Glomerular visceral epithelial cell (primary cell): ENCODE measurements at regions not wholly inside any gene's neighbourhood (a gene's known extent, or its start where the extent isn't known, plus 50 kb on each side); places are given as distances from the start of the nearest gene placed in this dataset.
"Not testable (repeated sequence)": the region's sequence is repeated elsewhere in the genome, so short reads cannot be mapped to it uniquely, and the experiment has no call there.

Experiments
- DNase-seq: peaks from one replicate; pipeline ENCODE4 v3.0.0-alpha.2; 2016; ENCODE audit errors: extremely low spot score

DNA sequence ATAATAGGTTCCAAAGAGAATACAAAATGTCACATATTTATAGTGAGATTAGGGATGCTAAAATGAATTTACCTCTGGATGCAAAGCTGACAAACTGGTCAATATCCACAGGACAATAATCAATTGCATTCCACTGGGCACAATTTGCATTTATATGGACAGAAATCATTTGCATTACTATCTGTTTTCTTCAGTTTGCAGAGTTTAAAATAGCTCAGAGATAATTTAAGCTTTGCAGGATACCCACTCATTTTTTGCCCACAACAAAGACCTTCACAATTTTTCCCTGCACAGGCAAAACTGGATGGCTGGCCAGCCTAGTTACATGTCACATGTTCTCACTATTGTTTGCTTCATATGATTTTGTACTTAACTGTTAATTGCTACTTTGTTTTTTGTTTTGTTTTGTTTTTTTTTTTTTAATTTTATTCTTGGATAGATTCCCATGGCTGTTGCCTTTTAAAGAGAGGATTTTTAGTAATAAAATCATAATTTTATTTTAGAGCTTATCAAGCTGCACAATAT is 483.5 kb downstream of the UTRN start:
- no peak for DNase-seq

DNA sequence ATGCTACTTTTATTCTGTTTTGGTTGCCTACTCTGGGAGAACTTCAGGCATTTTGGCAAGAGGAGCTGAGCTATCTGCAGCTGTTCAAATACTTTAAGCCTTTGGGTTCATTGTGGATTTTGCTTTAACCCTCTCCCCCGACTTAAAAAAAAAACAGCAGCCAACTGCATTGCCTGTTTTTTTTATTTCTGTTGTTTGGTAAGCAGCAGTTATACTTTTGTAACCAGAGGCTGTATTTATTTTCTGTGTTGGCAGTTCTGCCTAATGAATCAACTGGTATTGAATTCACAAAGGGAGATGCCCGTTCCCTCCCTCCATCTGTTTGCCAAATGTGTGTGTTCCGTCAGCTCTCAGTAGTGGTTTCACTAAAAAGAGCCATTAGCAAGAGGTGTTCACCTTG is 484.0 kb downstream of the UTRN start:
- no peak for DNase-seq

DNA sequence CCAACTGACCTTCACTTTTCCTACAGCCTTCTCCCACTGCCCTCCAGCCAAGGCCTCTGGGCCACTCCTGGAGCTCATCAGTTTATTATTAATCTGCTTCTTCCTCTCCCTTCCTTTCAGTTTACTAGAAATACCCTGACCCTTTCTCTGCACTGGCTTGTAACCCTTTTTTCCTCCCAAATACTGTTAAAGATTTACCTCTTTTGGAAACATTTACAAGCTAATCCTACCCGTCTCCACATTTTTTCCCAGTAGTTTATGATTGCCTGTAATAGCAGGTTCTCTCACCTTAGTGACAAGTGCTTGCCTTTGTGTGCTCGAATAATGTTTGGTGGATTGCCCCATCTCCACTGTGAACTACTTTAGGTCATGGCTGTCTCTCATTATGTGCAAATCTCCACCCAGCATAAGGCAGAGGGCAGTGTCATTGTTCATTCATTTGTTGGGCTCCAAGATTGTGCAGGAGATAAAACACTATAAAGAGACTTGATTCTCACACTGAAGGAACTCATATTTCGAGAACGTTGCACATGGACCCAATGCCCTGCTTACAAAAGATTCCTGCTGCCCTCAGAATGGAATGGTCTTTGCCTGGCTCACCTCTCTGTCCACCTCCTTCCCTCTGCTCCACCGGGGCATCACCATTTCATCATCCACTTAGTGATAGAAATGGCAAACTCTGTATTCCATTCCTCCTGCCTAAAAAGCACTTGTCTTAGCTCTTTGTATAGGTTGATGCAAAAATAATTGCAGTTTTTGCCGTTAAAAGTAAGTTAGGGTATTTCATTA is 491.1 kb downstream of the UTRN start:
- DNase-seq = no peak

DNA sequence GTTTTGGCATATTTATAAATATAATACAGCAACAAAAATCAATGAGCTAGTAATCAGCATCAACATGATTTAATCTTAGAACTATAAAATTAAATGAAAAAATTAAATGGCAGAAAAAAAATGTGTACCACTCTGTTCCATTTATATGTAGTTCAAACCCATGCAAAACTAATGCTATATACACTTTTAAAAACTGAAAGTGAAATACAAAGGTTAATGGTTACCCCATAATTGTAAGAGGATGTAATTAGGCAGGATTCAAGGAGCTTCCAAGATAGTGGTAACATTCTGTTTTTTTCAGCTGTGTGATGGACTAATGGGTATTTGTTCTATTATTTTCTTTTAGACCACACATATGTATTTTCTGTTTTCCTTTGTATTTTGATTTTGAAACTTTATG is 492.1 kb downstream of the UTRN start:
- DNase-seq = no peak

DNA sequence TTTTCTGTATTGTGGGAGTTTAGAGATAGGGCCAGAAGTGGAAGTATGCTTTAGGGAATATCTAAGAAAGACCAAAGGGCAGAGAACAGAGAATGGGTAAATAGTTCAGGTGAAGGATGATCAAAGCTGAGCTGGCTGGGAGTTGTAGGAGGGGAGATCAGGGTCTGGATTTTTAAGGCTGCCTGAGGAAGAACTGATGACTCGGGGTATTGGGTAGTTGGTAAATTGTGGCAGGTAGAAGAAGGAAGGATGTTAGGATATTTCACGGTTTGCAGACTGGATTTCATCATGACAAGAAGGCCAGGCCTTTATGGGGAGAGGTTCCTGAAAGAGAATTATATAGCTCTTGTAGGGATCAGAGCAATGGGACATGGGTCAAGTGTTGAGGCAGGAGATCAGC is 492.9 kb downstream of the UTRN start:
- DNase-seq = no peak

DNA sequence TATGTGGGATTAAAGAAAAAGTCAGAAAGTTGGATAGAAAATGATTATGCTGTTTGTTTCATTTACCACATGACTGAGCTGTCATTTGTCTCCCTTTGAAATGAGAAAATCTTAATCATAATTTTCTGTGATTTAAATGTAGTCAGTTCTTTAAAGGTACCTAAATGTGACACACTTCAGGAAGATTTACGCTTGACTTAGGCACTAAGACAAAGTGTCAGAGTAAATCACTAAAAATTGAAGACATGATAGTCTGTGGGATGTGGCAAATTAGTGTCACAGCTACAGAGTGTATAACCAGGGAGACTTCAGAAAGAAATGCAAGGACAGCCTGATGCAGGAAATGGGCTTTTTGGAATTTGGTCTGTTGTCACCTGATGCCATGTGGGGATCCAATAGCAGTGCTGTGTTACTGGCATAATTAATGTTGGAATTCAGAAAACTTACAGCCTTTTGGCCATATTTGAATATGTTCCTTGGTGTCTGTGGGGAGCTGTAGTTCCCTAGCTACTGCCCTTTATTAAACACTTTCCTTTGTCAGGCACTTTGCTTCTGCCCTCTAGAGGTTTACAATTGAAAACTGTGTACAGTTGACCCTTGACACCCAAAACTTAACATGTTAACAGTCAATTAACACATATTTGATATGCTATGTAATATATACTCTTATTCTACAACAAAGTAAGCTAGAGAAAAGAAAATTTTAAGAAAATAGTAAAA is 493.8 kb downstream of the UTRN start:
- no peak for DNase-seq

DNA sequence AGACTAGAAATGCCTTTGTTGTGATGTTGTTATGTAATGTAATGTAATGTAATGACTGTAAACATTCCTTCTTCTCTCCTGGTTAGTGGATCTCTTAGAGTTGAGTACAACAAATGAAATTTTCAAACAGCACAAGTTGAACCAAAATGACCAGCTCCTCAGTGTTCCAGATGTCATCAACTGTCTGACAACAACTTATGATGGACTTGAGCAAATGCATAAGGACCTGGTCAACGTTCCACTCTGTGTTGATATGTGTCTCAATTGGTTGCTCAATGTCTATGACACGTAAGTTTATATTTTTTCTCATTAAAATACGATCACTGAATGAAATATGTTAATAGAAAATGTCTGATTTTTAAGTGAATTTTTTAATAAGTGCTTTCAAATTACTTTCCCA is 496.7 kb downstream of the UTRN start:
- no peak for DNase-seq

DNA sequence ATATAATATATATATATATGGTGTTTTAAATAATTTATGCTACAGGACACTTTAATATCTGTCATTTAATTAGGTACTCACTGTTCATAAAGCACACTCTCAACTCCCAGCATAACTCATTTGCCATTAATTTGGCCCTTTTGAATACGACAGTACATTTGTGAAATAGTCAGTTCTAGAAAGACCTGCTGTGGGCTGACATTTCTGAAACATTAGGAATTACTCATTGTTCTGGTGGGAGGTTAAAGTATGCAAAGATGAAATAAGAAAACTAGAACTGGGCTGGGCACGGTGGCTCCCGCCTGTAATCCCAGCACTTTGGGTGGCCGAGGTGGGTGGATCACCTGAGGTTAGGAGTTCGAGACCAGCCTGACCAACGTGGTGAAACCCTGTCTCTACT is 497.5 kb downstream of the UTRN start:
- no peak for DNase-seq

DNA sequence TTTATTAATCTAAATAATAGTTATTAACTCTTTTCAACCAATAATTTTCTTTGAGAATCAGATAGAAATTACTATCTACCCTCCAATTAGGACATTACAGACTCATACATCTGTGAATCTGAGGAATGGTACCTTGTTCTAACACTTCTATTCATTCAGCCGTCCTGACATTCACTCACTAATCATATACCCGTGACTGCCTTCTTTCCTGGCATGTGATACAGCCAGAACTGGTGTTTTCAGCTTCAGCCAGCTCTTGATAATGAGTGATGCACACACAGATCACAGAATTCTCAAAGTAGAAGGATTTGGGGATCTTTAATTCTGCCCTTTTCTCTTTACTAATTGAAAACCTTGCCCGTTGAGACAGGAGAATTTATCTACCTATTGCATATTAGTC is 499.9 kb downstream of the UTRN start:
- DNase-seq = no peak

DNA sequence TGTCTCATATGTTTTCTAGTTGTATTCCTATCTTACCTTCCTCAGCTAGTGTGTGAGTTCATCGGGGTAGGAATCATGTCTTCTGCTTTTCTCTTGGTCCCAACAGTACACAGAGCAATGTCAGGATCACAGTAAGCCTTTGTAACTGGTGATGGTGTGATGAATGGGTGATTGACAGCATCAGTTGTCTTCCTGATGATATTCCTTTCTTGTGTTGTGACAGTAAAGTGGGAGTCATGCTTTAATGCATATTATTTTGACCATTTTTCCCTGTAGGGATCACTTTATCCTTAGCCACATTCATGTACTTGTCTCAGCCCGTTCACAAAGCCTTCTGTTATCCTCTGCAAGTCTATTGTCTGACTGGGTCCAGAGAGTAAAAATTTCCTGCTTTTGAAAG is 501.7 kb downstream of the UTRN start:
- no peak for DNase-seq

DNA sequence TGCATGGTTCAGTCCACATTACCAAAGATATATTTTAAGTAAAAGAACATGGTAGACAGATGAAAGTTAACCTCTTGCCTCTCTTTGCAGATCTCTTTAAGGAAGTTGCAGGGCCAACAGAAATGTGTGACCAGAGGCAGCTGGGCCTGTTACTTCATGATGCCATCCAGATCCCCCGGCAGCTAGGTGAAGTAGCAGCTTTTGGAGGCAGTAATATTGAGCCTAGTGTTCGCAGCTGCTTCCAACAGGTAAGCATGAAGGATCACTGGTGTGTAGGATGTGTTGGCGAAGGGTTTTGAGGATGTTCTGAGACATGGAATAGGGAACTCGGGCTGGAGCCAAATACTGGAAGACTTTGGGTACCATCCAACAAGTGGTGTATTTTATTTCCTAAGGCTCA is 508.6 kb downstream of the UTRN start:
- DNase-seq = no peak

DNA sequence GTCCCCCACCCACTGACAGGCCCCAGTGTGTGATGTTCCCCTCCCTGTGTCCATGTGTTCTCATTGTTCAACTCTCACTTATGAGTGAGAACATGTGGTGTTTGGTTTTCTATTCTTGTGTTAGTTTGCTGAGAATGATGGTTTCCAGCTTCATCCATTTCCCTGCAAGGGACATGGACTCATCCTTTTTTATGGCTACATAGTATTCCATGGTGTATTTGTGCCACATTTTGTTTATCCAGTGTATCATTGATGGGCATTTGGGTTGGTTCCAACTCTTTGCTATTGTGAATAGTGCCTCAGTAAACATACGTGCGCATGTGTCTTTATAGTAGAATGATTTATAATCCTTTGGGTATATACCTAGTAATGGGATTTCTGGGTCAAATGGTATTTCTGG is 509.9 kb downstream of the UTRN start:
- DNase-seq = not testable (repeated sequence)

DNA sequence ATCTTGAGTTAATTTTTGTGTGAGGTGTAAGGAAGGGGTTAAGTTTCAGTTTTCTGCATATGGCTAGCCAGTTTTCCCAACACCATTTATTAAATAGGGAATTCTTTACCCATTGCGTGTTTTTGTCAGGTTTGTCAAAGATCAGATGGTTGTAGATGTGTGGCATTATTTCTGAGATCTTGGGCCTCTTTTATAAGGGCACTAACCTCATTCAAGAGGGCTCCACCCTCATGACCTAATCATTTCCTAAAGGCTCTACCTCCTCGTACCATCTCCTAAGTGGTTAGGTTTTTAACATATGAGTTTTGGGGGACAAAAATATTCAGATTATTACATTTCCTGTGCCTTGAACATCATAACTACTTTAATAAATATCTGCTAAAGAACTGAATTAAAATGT is 510.9 kb downstream of the UTRN start:
- no peak for DNase-seq

DNA sequence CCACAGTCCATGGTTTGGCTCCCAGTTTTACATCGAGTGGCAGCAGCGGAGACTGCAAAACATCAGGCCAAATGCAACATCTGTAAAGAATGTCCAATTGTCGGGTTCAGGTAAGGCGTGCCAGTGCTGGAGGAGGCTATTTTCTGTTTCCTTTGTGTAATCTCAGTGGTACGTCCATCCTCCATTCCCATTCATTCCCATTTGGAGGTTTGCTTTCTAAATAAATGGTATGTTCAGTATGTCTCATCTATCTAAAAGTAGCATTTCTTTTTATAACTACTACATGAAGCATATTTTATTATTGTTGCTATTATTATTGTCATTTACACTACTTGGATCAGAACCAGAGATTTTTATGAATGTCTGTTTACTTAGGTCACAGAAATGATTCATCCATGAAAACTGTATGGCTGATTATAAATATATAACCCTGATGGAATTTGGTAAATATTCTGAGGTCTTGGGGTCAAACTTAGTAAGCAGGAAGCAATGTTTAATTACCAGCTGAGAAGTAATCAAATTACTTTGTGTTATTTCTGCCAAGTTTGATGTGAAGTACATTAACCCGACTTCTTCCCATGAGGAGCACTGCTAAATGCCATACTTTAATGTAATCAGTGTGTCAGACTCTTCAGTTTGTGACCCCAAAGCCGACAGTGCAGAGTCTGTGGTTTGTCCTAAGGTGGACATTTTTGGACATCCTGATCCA is 512.9 kb downstream of the UTRN start:
- peak; percentile 28 for DNase-seq

DNA sequence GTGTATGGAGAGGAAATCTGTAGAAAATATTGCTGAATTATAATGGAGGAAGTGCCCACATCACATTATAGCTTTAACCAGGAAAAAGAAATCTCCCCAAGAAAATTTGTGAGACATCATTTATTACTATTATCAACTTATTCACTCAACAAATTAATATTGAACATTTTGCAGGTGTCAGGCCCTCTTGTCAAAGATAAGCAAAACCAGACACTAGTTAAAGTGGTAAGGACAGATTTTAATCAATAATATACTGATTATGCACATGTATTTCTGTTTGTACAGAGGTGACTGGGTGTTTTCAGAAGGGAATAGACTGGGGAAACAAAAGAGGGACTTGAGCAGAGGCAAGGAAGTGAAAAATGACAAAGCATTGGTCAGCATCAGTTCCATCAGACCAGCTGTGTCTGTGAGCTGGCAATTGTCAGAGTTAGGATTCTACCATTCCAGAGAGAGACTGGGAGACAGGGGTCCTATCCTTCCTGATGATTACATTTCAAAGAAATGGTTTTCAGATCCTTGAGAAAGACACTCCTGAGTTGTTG is 519.2 kb downstream of the UTRN start:
- DNase-seq = no peak

DNA sequence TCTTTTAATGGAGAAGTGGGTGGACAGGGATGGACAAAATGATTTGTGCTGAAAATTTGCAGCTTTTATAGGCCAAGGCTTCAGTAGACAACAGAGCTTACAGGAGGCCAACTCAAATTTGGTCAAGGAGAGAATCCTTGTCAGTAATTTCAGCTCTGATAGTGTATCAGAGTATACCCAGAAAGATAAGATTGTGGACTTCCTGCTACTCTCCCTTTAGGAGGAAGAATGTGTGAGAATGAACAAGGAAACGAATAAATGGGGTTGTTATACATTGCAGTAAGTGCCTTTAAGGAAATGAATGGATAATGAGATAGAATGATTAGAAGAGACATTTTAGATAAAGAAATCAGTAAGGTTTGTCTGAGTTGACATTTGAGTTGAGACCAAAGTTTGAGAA is 519.9 kb downstream of the UTRN start:
- DNase-seq = no peak

DNA sequence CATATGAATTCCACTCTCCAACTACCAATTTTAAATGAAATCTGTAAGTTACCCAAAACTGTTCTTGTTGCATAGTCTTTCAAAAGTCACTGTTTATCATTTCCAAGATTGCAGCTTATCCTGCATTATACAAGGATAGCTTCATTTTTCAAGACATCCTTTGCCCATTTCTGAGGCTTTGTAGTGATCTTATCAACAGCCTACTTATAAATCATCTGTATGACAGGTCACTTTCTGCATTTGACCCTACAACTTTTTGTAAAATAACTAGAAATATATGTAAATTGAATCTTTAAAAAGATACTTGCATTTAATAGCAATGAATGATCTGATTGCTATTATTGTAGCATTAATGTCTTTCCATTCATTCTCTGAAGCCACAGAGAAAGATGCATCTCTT is 521.1 kb downstream of the UTRN start:
- DNase-seq = no peak

DNA sequence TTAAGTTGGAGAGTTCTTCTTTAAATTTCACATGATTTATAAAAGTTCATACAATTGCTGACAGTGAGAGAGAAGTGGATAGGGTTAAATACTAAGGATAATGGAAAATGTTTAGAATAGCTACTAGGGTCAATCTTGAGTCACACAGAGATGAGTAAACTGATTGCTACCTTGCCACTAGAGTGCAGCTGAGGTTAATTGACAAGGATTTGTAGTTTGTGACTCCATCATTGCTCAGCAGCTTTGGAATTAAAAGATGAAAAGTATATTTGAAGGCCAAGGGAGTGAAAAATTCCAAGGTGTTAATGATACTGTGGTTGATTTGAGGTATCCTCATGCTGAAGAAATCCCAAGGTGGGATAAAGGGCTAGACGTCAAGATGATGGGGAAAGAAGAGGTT is 524.0 kb downstream of the UTRN start:
- peak; percentile 50 for DNase-seq

DNA sequence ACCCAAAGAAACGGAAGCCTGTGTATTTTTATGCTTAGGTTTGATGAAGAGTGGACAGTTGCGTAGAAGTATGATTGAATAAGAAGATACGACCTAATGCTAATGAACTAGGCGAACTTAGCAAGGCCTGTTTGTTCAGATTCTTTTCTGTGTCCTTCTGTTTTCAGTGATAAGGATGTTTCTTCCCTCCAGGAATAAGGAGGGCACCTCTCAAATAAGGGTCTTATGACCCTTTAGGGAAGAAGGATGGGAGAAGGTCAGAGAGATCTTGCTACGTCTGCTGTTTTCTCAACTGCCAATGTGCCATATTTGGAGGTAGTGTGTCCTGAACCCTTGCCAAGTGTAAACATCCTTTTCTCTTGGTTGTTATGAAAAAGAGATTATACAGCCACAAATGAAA is 524.8 kb downstream of the UTRN start:
- DNase-seq = no peak

DNA sequence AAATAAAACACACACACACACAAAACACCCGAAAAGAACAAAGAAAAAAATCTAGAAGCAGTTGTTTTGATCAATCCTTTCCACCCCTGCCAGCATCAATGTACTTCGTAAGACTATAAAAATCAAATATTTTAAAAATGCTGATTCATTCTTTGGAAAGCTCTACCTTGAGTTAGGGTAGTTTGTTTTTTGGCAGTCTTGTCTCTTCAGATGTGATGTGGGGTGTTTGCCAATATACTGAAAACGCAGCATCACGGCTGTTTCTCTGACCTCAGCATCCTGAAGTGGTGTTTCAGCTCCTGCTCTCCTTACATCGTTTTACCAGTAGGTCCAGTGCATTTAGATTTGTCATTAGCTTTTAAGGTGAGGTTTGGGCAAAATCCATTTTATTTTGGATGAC is 526.0 kb downstream of the UTRN start:
- no peak for DNase-seq

DNA sequence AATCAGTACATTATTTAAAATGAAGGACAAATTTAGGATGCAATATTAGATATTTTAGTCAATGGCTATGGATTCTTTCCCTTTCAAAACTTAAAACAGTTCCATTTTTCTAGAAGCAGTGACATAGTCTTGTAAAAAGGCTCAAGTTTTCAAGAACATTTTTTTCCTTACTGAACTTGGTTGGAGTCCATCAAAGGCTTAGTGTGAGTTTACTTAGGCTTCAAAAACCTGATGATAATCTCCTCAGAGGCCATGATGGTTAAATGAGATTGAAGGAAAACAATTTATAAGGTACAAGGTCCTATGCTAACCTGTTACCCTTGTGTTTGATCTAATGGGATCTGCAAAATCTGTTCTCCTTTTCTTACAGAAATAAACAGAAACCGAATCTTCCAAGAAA is 531.8 kb downstream of the UTRN start:
- no peak for DNase-seq

DNA sequence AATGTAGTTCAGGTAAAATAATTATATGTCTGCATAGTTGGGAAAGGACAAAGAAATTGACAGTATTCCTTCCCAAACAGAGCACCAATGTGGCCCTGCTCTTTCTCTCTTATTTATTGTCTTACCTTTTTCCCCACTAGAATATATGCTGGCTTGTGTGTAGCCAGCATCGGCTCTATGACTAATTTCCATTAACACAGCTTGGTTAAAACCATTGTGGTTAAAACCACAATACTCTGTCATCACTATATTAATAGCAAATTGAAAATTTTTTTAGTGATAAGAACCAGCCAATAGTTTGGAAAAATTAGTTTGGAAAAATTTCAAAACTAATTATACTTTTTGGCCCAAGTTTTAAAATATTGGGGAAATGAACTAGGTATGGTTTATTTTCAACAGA is 535.1 kb downstream of the UTRN start:
- peak; percentile 39 for DNase-seq
